Upper lobe of left lung (tissue), 4 donors: ENCODE measurements at regions not wholly inside any gene's neighbourhood (a gene's known extent, or its start where the extent isn't known, plus 50 kb on each side); places are given as distances from the start of the nearest gene placed in this dataset.

Experiments used
- CTCF ChIP-seq, 6 experiments: fragments of 450-650 bp in 4 of 6; fragments of 200-600 bp in 2 of 6; sonication (generic) in 2 of 6; IDR thresholded peaks; one replicate each; pipeline ENCODE4 v1.5.1; 2016 to 2019; ENCODE audit warnings: antibody characterized with exemption in 6 of 6
- POLR2A ChIP-seq, 4 donors: fragments of 450-650 bp; IDR thresholded peaks; one replicate each; pipeline ENCODE4 v1.5.1; 2016 to 2017; ENCODE audit warnings: antibody characterized with exemption in 4 of 4, mild to moderate bottlenecking in 2 of 4
- POLR2AphosphoS5 ChIP-seq, 2 donors: sonication (generic); formaldehyde crosslinking; IDR thresholded peaks; one replicate each; pipeline ENCODE4 v1.5.1; 2017; ENCODE audit warnings: antibody characterized with exemption in 2 of 2

- TF ChIP-seq POLR2AphosphoS5 (IDR thresholded peaks at IDR 0.05) = peak; percentile 23 to 34
- TF ChIP-seq POLR2A (IDR thresholded peaks at IDR 0.05) = peak in 1 of 4 donors; percentile 41
- no peak for TF ChIP-seq CTCF (IDR thresholded peaks at IDR 0.05)
Measured at GRCh38 chrX:40174001-40174853, 76.5 kb upstream of the BCOR start.
